Endothelial cell of umbilical vein (primary cell): ENCODE measurements at regions not wholly inside any gene's neighbourhood (a gene's known extent, or its start where the extent isn't known, plus 50 kb on each side); places are given as distances from the start of the nearest gene placed in this dataset.

Source experiments
- BruUV-seq: library from RNA; stranded (reverse); fragments of 400-500 nt; replicated peaks from 2 replicates; lab custom pipeline; 2021; lab: Mats Ljungman, UMichigan
- CTCF ChIA-PET: fragments of 300-600, 350-600 bp; sonication (Branson Sonifier 250); formaldehyde crosslinking; loops from one replicate; lab custom pipeline; 2021; ENCODE audit warnings: antibody characterized with exemption, inconsistent platforms; lab: Charles Lee
- POLR2A ChIA-PET: fragments of 300-600, 350-600 bp; sonication (Branson Sonifier 250); formaldehyde crosslinking; loops from one replicate; lab custom pipeline; 2021; ENCODE audit warnings: antibody characterized with exemption, inconsistent platforms; lab: Charles Lee
- DNase-seq: peaks from one replicate; pipeline ENCODE4 v3.0.0-alpha.2; 2011; ENCODE audit warnings: low read depth, low spot score
- FAIRE-seq: peaks from 2 replicates; lab custom pipeline; 2011; peaks lifted over from hg19 to GRCh38; lab: Jason Lieb, UNC
- H2AFZ ChIP-seq: 2 replicates; pipeline ENCODE4 v1.6.0; 2012; ENCODE audit warnings: low read depth, low read length, control low read depth, inconsistent platforms
- H3K27ac ChIP-seq: 2 replicates; pipeline ENCODE4 v1.5.1; 2011; ENCODE audit warnings: low read depth, mild to moderate bottlenecking, control low read depth, low read length, moderate library complexity; ENCODE audit not compliant: insufficient read depth
- H3K27me3 ChIP-seq, 2 experiments: 2 replicates each; pipeline versions ENCODE4 v1.6.0 to v1.6.1; 2011; ENCODE audit warnings: low read length in 2 of 2, mixed read lengths in 1 of 2; ENCODE audit not compliant: control insufficient read depth in 2 of 2, insufficient read depth in 2 of 2
- H3K36me3 ChIP-seq, 2 experiments: 2 replicates in 1 of 2; 3 replicates in 1 of 2; pipeline ENCODE4 v1.5.1; 2011; ENCODE audit warnings: low read length in 2 of 2, mild to moderate bottlenecking in 1 of 2, moderate library complexity in 1 of 2; ENCODE audit not compliant: control insufficient read depth in 2 of 2, insufficient read depth in 2 of 2; ENCODE audit errors: extremely low read depth in 1 of 2
- H3K4me1 ChIP-seq: 3 replicates; pipeline ENCODE4 v1.5.1; 2011; ENCODE audit warnings: mild to moderate bottlenecking, low read length; ENCODE audit not compliant: control insufficient read depth, insufficient read depth; ENCODE audit errors: extremely low read depth
- H3K4me2 ChIP-seq: 2 replicates; pipeline ENCODE4 v1.6.1; 2011; ENCODE audit warnings: low read length, control low read depth, mixed read lengths; ENCODE audit not compliant: insufficient read depth
- H3K4me3 ChIP-seq, 3 experiments: fragments of 200-600 bp in 1 of 3; sonication (generic), shearing (Covaris generic) in 1 of 3; replicated peaks in 1 of 3; 2 replicates each; pipeline ENCODE4 v1.5.1; 2011 to 2016; ENCODE audit warnings: control low read depth in 3 of 3, low read length in 3 of 3, mild to moderate bottlenecking in 2 of 3, inconsistent platforms in 1 of 3, low read depth in 1 of 3, moderate library complexity in 1 of 3; ENCODE audit not compliant: insufficient read depth in 1 of 3
- H3K79me2 ChIP-seq: 2 replicates; pipeline ENCODE4 v1.6.0; 2012; ENCODE audit warnings: low read length, inconsistent platforms; ENCODE audit not compliant: control insufficient read depth, insufficient read depth
- H3K9ac ChIP-seq: replicated peaks from 2 replicates; pipeline ENCODE3; 2011; ENCODE audit warnings: low read length, control low read depth; ENCODE audit not compliant: insufficient read depth; ENCODE audit errors: extremely low read depth
- H3K9me1 ChIP-seq: replicated peaks from 3 replicates; pipeline ENCODE4 v1.6.0; 2011; ENCODE audit warnings: mild to moderate bottlenecking, low read length; ENCODE audit not compliant: control insufficient read depth, insufficient read depth; ENCODE audit errors: extremely low read depth
- H3K9me3 ChIP-seq: replicated peaks from 2 replicates; pipeline ENCODE4 v1.5.1; 2012; ENCODE audit warnings: low read length, inconsistent platforms; ENCODE audit not compliant: control insufficient read depth, insufficient read depth
- H4K20me1 ChIP-seq: replicated peaks from 2 replicates; pipeline ENCODE3; 2011; ENCODE audit warnings: mild to moderate bottlenecking, low read length; ENCODE audit not compliant: control insufficient read depth, insufficient read depth; ENCODE audit errors: extremely low read depth
- FOS ChIP-seq: IDR thresholded peaks from 2 replicates; pipeline ENCODE4 v1.6.1; 2011; ENCODE audit warnings: mild to moderate bottlenecking, low read length, moderate library complexity, borderline replicate concordance; ENCODE audit not compliant: insufficient read depth
- GATA2 ChIP-seq: IDR thresholded peaks from 2 replicates; pipeline ENCODE4 v1.7.0; 2011; ENCODE audit warnings: low read depth, mild to moderate bottlenecking, moderate library complexity, mixed read lengths, low read length; ENCODE audit not compliant: insufficient read length, insufficient read depth
- JUN ChIP-seq: IDR thresholded peaks from 2 replicates; pipeline ENCODE4 v1.6.1; 2011; ENCODE audit warnings: borderline replicate concordance, low read depth; ENCODE audit not compliant: insufficient read length, insufficient read depth
- POLR2A ChIP-seq: IDR thresholded peaks from 2 replicates; pipeline ENCODE4 v1.6.1; 2012; ENCODE audit warnings: low read depth, mild to moderate bottlenecking, control low read depth, low read length
- dilution Hi-C: fragments of 300-500 bp; cut with MboI; formaldehyde crosslinking; loops from one replicate; pipeline ENCODE4 v1.15.0; 2019; ENCODE audit warnings: low sequenced_read_pairs; ENCODE audit not compliant: extremely low pct_ligation_motif_present
- intact Hi-C: fragments of 100-400 bp; cut with micrococcal nuclease; formaldehyde crosslinking; loops from one replicate; pipeline ENCODE4 v1.10.0; 2022
- TF ChIP-seq, protein P1 (sequence below), 2 donors: IDR thresholded peaks; 1 replicate in 1 of 2; 2 replicates in 1 of 2; pipeline ENCODE4 v1.5.1; 2011; ENCODE audit warnings: low read length in 2 of 2, mild to moderate bottlenecking in 2 of 2, moderate library complexity in 2 of 2, control low read depth in 1 of 2, inconsistent platforms in 1 of 2, low read depth in 1 of 2; ENCODE audit not compliant: insufficient read depth in 1 of 2; ENCODE audit errors: extremely low read depth in 1 of 2
- TF ChIP-seq, protein P2 (sequence below): IDR thresholded peaks from 2 replicates; pipeline ENCODE4 v1.6.1; 2011; ENCODE audit not compliant: insufficient read depth, insufficient read length

DNA sequence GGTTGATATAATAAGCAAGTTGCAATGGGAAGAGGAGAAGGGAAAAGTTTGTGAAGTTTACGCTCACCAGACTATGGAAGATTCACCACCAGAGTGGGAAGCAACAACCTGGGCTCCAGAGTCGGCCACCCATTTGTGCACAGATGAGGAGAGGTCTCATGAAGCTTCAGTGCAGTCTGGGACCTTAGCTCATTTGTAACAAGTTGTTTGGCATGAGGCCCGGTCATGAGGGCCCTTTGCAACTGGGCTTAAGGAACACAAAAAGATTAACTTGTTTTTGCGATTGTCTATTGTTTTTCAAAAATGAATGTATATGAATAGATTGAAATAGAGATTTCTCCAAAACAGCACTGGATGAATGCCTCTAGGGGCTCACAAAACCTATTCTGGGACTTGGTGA is 94.2 kb downstream of the ZNF737 start:
- POLR2A ChIA-PET, result no interaction called here
- TF ChIP-seq, protein P1, sequence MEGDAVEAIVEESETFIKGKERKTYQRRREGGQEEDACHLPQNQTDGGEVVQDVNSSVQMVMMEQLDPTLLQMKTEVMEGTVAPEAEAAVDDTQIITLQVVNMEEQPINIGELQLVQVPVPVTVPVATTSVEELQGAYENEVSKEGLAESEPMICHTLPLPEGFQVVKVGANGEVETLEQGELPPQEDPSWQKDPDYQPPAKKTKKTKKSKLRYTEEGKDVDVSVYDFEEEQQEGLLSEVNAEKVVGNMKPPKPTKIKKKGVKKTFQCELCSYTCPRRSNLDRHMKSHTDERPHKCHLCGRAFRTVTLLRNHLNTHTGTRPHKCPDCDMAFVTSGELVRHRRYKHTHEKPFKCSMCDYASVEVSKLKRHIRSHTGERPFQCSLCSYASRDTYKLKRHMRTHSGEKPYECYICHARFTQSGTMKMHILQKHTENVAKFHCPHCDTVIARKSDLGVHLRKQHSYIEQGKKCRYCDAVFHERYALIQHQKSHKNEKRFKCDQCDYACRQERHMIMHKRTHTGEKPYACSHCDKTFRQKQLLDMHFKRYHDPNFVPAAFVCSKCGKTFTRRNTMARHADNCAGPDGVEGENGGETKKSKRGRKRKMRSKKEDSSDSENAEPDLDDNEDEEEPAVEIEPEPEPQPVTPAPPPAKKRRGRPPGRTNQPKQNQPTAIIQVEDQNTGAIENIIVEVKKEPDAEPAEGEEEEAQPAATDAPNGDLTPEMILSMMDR (IDR thresholded peaks at IDR 0.05; ENCODE audit: extremely low read depth in 1 of 2, insufficient read depth in 1 of 2, low read depth in 1 of 2, low read length in 2 of 2), result no peak
- TF ChIP-seq GATA2, result no peak
- TF ChIP-seq FOS, result no peak
- no peak for TF ChIP-seq POLR2A
- TF ChIP-seq, protein P2, sequence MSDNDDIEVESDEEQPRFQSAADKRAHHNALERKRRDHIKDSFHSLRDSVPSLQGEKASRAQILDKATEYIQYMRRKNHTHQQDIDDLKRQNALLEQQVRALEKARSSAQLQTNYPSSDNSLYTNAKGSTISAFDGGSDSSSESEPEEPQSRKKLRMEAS, result no peak
- no peak for TF ChIP-seq JUN
- CTCF ChIA-PET, result no interaction called here
- Histone ChIP-seq H4K20me1 (no peaks in the 10 kb centered on the region), H2AFZ (no peak overlapping the region), H3K4me3 (no peak overlapping the region), H3K27ac (no peak overlapping the region), H3K79me2 (no peaks in the 10 kb centered on the region), H3K4me1 (no peaks in the 10 kb centered on the region), H3K9me1 (no peaks in the 10 kb centered on the region), H3K36me3 (no peaks in the 10 kb centered on the region), H3K27me3 (no peaks in the 10 kb centered on the region), H3K4me2 (no peak overlapping the region), H3K9me3 (peaks cover 3% of the 10 kb centered on the region), H3K9ac (no peak overlapping the region)
- FAIRE-seq (no peak), DNase-seq (no peak)
- dilution Hi-C loops (no loop called here), intact Hi-C loops (no loop called here)
- BruUV-seq, result no TSS peak
